ENCODE measurements at regions not wholly inside any gene's neighbourhood (a gene's known extent, or its start where the extent isn't known, plus 50 kb on each side); places are given as distances from the start of the nearest gene placed in this dataset.

DNA sequence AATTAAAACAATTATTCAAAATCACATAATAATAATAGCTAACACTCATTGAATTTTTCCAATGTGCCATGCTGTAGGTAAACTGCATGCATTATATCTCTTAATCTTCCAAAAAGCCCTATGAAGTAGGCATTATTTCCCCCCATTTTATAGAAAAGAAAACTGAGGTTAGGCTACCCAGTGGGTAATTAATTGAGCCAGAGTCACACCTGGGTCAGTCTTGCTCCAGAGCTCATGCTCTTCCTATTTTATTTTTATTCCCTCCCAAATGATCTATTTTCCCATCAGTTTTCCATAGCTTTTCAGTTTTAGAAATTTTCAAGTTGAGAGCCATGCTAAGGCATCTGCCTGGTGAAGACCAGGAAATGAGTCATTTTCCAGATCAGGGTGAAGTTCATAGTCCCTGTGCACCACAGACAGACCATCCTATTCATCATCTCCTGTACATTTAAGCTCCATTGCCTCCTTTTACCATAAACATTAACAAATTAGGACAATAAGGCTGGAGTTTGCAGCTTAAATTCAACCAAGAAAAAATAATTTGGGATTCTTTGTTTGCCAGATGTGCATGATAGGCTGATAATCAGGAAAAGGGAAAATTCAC is 417.3 kb downstream of the OTOL1 start:
- Histone ChIP-seq H3K4me1 (peaks cover 7% of the 10 kb centered on the region), H3K27ac (no peak overlapping the region), H3K27me3 (no peaks in the 10 kb centered on the region), H3K9me3 (no peaks in the 10 kb centered on the region), H3K36me3 (no peaks in the 10 kb centered on the region), H3K4me3 (no peak overlapping the region)
- intact Hi-C loops (cut with DNase I) = no loop called here
- TF ChIP-seq POLR2A (IDR thresholded peaks at IDR 0.05) = no peak
- no peak for TF ChIP-seq POLR2AphosphoS5 (IDR thresholded peaks at IDR 0.05; ENCODE audit: insufficient read depth in 1 of 2, low read depth in 1 of 2)
- no peak for TF ChIP-seq CTCF (IDR thresholded peaks at IDR 0.05)
- no peak for DNase-seq (ENCODE audit: extremely low spot score in 2 of 2)

GRCh38 chr3:161914703-161915417 is 418.3 kb downstream of the OTOL1 start:
- no peak for DNase-seq (ENCODE audit: extremely low spot score in 2 of 2)

GRCh38 chr3:161915418-161915750 is 418.8 kb downstream of the OTOL1 start:
- no peak for TF ChIP-seq POLR2AphosphoS5 (IDR thresholded peaks at IDR 0.05; ENCODE audit: insufficient read depth in 1 of 2, low read depth in 1 of 2)
- TF ChIP-seq POLR2A (IDR thresholded peaks at IDR 0.05) = no peak
- TF ChIP-seq CTCF (IDR thresholded peaks at IDR 0.05) = no peak
- intact Hi-C loops (cut with DNase I) = no loop called here
- no peaks in the 10 kb centered on the region for H3K27me3 ChIP-seq
- H3K36me3 ChIP-seq = no peaks in the 10 kb centered on the region
- H3K4me1 ChIP-seq = peaks cover 7% of the 10 kb centered on the region
- no peak overlapping the region for H3K27ac ChIP-seq
- no peak overlapping the region for H3K4me3 ChIP-seq
- no peaks in the 10 kb centered on the region for H3K9me3 ChIP-seq
- no peak for DNase-seq (ENCODE audit: extremely low spot score in 2 of 2)

More at GRCh38 chr3:161914703-161915417, 418.3 kb downstream of the OTOL1 start:
- Histone ChIP-seq H3K27ac (no peak overlapping the region), H3K27me3 (no peaks in the 10 kb centered on the region), H3K4me1 (peaks cover 7% of the 10 kb centered on the region), H3K36me3 (no peaks in the 10 kb centered on the region), H3K9me3 (no peaks in the 10 kb centered on the region), H3K4me3 (no peak overlapping the region)
- intact Hi-C loops (cut with DNase I) = no loop called here
- TF ChIP-seq POLR2AphosphoS5 (IDR thresholded peaks at IDR 0.05; ENCODE audit: insufficient read depth in 1 of 2, low read depth in 1 of 2) = no peak
- no peak for TF ChIP-seq CTCF (IDR thresholded peaks at IDR 0.05)
- TF ChIP-seq POLR2A (IDR thresholded peaks at IDR 0.05) = no peak

DNA sequence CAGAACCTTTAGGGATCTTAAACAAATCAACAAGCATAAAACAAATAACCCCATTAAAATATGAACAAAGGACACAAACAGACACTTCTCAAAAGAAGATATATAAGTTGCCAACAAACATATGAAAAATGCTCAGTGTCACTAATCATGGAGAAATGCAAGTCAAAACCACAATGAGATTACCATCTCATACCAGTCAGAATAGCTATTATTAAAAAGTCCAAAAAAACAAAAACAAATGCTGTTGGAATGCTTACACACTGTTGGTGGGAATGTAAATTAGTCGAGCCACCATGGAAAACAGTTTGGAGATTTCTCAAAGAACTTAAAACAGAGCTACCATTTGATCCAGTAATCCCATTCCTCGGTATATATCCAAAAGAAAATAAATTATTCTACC is 423.6 kb downstream of the OTOL1 start:
- Histone ChIP-seq H3K4me1 (peaks cover under 1% of the 10 kb centered on the region), H3K27me3 (no peaks in the 10 kb centered on the region), H3K36me3 (no peaks in the 10 kb centered on the region), H3K4me3 (no peak overlapping the region), H3K9me3 (no peaks in the 10 kb centered on the region), H3K27ac (no peak overlapping the region)
- intact Hi-C loops (cut with DNase I) = no loop called here
- TF ChIP-seq POLR2A (IDR thresholded peaks at IDR 0.05) (no peak), CTCF (IDR thresholded peaks at IDR 0.05) (no peak), POLR2AphosphoS5 (IDR thresholded peaks at IDR 0.05; ENCODE audit: insufficient read depth in 1 of 2, low read depth in 1 of 2) (no peak)
- no peak for DNase-seq (ENCODE audit: extremely low spot score in 2 of 2)

DNA sequence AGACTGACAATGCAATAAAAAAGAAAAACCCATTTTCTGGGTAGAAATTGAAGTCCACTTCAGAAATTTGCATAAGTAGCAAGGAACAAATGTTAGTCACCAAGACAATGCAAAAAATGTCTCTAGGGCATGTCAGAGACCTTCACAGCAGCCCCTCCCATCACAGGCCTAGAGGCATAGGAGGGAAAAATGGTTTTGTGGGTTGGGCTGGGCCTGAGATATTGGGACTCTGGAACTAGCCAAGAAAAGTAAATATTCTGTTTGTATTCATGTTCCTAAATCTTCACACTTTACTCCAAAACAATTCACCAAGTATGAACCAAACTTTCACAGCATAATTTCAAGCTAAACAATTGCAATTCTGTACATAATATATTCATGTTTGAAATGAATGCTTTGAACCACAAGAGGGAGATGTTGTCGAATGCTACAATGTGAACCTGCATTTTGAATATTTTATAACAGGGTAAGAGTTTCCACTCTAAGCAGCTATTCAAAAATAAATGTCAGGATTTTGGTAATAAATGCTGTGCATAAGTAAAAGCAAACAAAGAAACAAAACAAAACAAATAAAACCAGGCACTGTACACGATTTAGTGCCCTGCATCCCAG is 429.2 kb downstream of the OTOL1 start:
- Histone ChIP-seq H3K9me3 (no peaks in the 10 kb centered on the region), H3K4me3 (no peak overlapping the region), H3K27me3 (no peaks in the 10 kb centered on the region), H3K27ac (no peak overlapping the region), H3K4me1 (no peaks in the 10 kb centered on the region), H3K36me3 (no peaks in the 10 kb centered on the region)
- intact Hi-C loops (cut with DNase I) = no loop called here
- TF ChIP-seq POLR2AphosphoS5 (IDR thresholded peaks at IDR 0.05; ENCODE audit: insufficient read depth in 1 of 2, low read depth in 1 of 2) (no peak), CTCF (IDR thresholded peaks at IDR 0.05) (no peak), POLR2A (IDR thresholded peaks at IDR 0.05) (no peak)
- no peak for DNase-seq (ENCODE audit: extremely low spot score in 2 of 2)
